HG02588 (cell line): ENCODE measurements at regions not wholly inside any gene's neighbourhood (a gene's known extent, or its start where the extent isn't known, plus 50 kb on each side); places are given as distances from the start of the nearest gene placed in this dataset.

Experiments used
- ATAC-seq: cut with Tn5 transposase; IDR thresholded peaks from one replicate; pipeline ENCODE4 v1.9.1; 2021; ENCODE audit warnings: mild to moderate bottlenecking, moderate library complexity; ENCODE audit not compliant: unreplicated experiment

- no peak for ATAC-seq
Observed at GRCh38 chr14:96637521-96637920, 135.3 kb downstream of the PAPOLA start.

DNA sequence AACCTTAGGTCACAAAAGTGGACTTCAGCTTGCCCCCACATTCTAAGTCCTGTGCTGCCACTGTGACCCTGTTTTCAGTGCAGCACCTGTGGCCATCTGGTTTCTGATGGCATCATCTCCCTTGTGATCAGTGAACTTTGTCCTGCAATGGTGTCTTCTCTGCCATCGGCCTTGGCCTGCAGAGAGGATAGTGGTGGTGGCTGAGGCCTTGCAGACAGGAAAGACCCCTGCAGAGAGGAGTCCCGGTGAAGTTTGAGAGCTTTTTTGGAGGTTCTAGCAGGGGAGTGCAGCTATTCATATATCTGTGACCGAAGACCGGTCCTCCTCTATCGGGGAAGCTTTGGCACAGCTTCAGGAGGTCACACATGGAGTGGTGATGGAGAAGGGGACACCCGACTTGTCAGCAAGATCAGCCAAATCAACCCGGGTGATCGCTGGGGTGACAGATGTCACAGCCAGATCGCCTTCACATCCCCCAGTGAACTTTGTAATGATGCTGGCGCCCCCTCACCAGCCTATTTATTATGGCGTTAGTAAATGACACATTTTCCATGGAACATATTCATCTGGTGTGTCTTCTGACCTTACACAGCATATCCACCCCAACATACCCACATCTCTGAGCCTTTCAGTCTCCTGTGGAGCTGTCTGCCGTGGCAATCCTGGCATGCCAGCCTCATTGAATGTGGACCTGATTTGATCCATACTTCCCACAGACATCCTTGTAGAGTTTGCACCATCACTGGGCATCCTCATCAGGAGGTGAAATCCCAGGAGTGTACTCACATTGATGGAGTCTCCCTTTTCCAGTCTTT lies 136.1 kb downstream of the PAPOLA start:
- no peak for ATAC-seq

DNA sequence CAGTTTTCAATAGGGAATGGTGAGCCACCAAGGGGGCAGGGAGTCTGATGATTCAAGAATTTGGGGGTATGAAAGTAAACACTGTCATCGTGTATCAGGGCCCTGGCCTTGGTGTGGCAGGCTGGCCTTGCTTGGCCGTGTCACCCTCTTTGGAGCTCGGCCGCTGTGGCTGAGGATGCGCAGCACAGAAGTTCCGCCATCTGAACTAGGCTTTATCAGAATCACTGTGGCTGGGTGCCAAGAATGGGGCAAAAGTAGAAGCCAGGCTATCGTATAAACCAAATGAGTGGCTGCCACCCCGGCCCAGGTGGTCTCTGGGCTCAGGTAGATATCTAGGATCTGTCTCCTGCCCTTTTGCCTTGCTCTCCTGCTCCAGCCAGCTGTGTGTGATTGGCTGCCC lies 137.4 kb downstream of the PAPOLA start:
- ATAC-seq, result no peak

DNA sequence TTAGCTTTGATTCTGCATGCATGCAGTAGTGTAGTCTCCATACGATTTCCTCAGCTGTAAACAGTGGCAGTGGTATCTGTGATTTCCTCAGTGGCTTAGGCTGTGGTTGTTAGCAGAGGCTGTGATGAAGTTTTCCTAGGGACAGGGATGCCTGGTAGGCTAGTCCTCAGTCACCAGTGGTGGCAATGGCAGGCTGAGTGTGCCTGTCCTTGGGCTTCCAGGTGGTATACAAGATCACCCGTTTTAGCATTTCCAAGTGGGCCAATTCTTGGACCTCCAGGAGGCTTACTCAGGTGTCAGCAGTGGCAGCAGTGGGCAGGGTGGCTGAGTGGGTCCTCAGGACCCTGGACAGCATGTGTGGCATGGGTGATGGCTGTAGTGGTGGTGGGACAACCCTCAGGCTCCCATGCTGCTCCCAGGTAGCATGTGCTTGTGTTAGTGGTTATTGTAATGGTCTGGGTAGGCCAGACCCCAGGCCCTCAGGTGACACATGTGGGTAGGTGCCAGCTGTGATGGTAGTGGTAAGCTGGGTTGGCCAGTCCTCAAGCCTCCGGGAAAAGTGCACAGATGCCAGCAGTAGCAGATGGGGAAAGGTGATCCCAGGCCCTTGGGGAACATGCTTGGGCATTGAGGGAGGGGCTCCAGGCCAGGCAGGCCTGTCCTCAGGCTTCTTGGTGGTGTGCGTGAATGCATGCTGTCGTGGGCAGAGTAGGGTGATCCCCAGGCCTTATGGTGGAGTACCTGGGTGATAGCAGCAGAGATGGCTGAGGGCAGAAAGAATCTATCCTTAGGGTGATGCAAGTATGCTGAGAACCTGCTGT lies 146.5 kb downstream of the PAPOLA start:
- ATAC-seq, result no peak

GRCh38 chr14:96649327-96649601 lies 147.1 kb downstream of the PAPOLA start:
- no peak for ATAC-seq

DNA sequence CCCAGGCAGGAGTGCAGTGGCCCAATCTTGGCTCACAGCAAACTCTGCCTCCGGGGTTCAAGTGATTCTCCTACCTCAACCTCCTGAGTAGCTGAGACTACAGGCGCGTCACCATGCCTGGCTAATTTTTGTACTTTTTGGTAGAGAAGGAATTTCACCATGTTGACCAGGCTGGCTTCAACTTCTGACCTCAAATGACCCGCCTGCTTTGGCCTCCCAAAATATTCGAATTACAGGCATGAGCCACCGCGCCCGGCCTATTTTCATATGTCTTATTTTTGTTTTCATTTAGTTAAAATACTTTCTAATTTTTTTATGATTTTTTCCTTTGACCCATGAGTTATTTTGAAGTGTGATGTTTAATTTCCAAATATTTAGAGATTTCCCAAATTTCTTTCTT lies 143.6 kb upstream of the VRK1 start:
- ATAC-seq, result no peak

- ATAC-seq, result no peak
Observed at GRCh38 chr14:96658611-96659010, 138.6 kb upstream of the VRK1 start.

DNA sequence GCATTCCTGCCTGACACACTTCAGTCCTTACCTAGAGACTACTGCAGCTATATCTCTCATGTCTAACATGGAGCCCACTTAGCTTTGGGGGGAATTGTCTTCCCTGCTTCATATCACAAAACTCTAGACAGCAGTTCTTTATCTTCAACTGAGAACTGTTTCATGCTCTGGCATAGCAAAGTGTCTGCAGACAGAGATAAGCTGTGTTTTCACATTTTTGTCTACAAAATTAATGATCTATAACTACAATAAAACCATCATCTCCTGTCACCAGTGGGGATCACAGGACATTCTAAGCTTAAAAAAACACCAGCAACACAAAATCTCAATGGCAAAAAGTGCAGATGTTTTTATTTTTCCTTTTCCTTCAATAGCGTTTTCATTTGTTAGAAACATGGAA lies 137.1 kb upstream of the VRK1 start:
- no peak for ATAC-seq

GRCh38 chr14:96660667-96661066 lies 136.5 kb upstream of the VRK1 start:
- no peak for ATAC-seq

DNA sequence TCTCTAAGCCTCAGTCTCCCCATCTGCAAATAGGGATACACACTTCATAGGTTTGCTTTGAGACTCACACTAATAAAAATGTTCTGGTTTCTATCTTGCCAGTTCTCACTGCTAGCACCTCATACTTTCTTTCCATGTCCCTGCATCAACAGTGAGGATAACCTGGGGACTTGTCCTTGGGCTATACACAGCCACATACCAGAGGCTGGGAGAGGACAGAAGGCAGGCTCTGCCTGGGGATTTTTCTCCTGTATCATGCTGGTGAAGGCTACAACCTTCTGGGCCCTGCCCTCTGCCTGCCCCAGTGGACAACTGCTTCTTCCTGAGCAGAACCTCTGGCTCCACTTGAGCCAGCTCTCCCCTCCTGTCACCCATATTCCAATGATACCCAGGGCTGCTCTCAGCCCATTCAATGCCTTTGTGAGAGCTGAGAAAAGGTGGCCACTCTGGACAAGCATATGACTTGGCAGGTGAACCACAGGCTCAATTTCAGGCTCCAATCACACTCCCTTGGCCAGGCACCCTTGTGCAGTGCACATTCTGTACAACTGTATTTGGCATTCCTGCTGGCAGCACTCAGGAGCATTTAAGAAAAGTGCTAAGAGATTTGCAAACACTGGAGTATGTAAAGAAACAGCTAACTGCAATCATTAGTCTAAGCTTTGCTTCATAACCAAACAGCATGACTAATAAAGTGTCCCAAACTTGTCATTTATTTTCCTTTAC lies 135.8 kb upstream of the VRK1 start:
- no peak for ATAC-seq

- ATAC-seq, result no peak
Observed at GRCh38 chr14:96662116-96662970, 134.8 kb upstream of the VRK1 start.

GRCh38 chr14:96663076-96663475 lies 134.1 kb upstream of the VRK1 start:
- ATAC-seq, result no peak

- no peak for ATAC-seq
Observed at GRCh38 chr14:96663491-96664067, 133.6 kb upstream of the VRK1 start.

DNA sequence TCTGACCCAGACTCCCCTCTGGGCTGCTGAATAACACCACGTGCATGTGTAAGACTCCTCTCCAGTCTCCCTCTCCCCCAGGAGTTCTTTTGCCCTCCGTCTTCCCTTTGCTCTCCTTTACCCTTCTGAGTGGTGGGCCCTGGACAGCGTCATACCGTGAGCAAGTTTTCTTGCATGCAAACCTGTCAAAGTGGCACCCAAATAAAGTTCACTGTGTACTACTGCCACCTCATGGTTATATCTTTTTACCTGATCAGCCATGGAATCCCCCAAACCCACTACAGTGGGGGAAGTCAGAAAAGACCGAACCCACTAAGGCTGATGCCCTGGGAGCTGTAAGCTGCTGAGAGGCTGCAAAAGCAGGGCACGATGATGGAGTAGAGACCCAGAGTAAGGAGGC lies 131.1 kb upstream of the VRK1 start:
- ATAC-seq, result no peak

- ATAC-seq, result no peak
Observed at GRCh38 chr14:96670391-96670790, 126.8 kb upstream of the VRK1 start.

GRCh38 chr14:96671218-96671617 lies 126.0 kb upstream of the VRK1 start:
- no peak for ATAC-seq

DNA sequence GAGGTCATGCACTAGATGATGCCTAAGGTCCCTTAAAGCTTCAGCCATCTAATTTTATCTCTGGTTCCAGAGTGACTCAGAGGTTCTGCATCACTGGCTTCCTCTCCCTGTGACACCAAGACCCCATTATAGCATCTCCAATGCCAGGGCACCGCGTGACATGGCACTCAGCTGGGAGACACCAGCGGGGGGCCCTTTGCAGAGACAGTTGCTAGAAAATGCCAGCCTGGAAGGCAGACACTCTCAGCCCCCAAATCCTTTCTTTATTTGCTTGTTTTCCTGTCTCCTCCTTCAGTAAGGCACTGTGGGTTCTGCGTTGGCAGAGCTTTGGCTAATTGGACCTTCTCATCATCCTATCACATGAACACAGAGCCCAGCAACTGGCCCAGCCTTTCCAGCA lies 123.5 kb upstream of the VRK1 start:
- no peak for ATAC-seq

DNA sequence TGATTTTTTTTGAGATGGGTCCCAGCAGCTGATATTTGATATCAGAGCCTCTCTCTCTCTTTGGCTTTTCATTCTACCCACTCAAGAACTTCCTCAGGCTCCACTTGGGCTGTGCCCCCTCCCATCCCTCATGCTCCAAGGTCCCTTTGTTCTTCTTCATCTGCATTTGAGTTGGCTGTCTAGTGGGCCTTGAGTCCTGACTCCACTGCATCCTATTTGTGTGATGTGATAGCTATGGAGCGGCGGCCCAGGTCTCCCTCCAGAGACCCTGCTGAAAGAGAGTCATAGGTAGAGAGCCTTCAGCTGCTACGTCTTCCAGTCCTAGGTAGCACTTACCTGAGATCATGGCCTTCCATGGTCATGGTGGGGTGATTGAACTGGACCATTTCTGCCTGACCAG lies 123.1 kb upstream of the VRK1 start:
- no peak for ATAC-seq

DNA sequence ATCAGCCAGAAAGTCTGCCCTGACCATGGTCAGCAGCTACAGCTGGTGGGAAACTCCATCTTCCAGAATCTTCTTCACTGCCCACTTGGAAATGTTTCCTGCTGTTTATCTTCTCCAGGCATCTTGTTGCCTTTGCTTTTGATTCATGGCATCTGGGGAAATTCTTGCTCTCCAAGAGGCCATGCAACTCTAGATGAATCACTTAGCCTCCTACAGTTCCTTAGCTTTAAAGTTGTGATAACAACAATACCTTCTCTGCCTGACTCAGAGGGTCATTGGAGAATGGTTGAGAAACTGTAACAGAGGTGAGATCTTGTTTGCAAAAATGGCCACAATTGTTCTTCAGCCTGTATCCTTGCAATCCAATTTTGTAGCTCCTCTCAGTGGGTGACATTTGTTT lies 121.0 kb upstream of the VRK1 start:
- no peak for ATAC-seq

- ATAC-seq, result no peak
Observed at GRCh38 chr14:96681829-96682228, 115.4 kb upstream of the VRK1 start.

DNA sequence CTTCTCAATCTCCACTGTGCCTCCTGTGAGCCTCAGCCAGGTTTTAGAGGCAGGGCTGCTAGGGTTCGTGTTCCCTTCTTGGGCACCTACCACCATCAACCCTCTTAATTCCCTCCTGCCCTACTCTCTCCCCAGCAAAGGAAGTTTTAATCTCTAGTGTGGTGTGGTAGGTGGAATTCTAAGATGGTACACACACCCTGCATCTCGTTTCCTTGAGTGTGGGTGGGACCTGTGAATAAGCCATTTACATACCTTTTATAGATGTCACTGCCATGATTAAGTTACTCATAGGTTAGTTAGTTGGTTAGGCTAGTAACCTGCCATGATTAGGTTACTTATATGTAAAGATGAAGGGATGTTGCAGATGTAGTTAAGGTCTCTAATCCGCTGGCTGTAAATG lies 114.8 kb upstream of the VRK1 start:
- ATAC-seq, result no peak
